ENCODE measurements at regions not wholly inside any gene's neighbourhood (a gene's known extent, or its start where the extent isn't known, plus 50 kb on each side); places are given as distances from the start of the nearest gene placed in this dataset.

GRCh38 chr4:34269613-34270012, 1974.7 kb downstream of the ARAP2 start:
- H3K9me3 Mint-ChIP-seq, result peaks cover 5% of the 10 kb centered on the region
- peak overlapping the region; percentile 26 to 75 (median 45) for H3K27ac Mint-ChIP-seq
- no peaks in the 10 kb centered on the region for H3K27me3 Mint-ChIP-seq (ENCODE audit: low read depth)
- H3K36me3 Mint-ChIP-seq (ENCODE audit: low read depth), result no peaks in the 10 kb centered on the region
- no peak for TF ChIP-seq CTCF (IDR thresholded peaks at IDR 0.05; ENCODE audit: unreplicated experiment in 3 of 3)
- no peaks in the 10 kb centered on the region for H3K4me1 Mint-ChIP-seq
- no peak overlapping the region for H3K4me3 Mint-ChIP-seq

GRCh38 chr4:34271479-34272355, 1972.6 kb downstream of the ARAP2 start:
- no peak overlapping the region for H3K4me3 Mint-ChIP-seq
- no peaks in the 10 kb centered on the region for H3K9me3 Mint-ChIP-seq
- TF ChIP-seq CTCF (IDR thresholded peaks at IDR 0.05; ENCODE audit: unreplicated experiment in 3 of 3), result no peak
- H3K27me3 Mint-ChIP-seq (ENCODE audit: low read depth), result no peaks in the 10 kb centered on the region
- no peaks in the 10 kb centered on the region for H3K36me3 Mint-ChIP-seq (ENCODE audit: low read depth)
- H3K4me1 Mint-ChIP-seq, result no peaks in the 10 kb centered on the region
- H3K27ac Mint-ChIP-seq, result peak overlapping the region in 2 of 3 experiments; percentile 65 to 73

GRCh38 chr4:34279011-34279410, 1965.3 kb downstream of the ARAP2 start:
- Mint-ChIP-seq H3K4me1 (peaks cover 3% of the 10 kb centered on the region), H3K4me3 (no peak overlapping the region), H3K9me3 (peaks cover 10% of the 10 kb centered on the region), H3K27ac (no peak overlapping the region), H3K27me3 (ENCODE audit: low read depth) (no peaks in the 10 kb centered on the region), H3K36me3 (ENCODE audit: low read depth) (no peaks in the 10 kb centered on the region)
- TF ChIP-seq CTCF (IDR thresholded peaks at IDR 0.05; ENCODE audit: unreplicated experiment in 3 of 3), result no peak

GRCh38 chr4:34280131-34280530, 1964.2 kb downstream of the ARAP2 start:
- peaks cover 10% of the 10 kb centered on the region for H3K9me3 Mint-ChIP-seq
- H3K4me1 Mint-ChIP-seq, result peaks cover 3% of the 10 kb centered on the region
- TF ChIP-seq CTCF (IDR thresholded peaks at IDR 0.05; ENCODE audit: unreplicated experiment in 3 of 3), result no peak
- no peak overlapping the region for H3K27ac Mint-ChIP-seq
- no peak overlapping the region for H3K4me3 Mint-ChIP-seq
- H3K27me3 Mint-ChIP-seq (ENCODE audit: low read depth), result no peaks in the 10 kb centered on the region
- H3K36me3 Mint-ChIP-seq (ENCODE audit: low read depth), result no peaks in the 10 kb centered on the region

- H3K9me3 Mint-ChIP-seq, result peaks cover 9% of the 10 kb centered on the region
- TF ChIP-seq CTCF (IDR thresholded peaks at IDR 0.05; ENCODE audit: unreplicated experiment in 3 of 3), result no peak
- H3K4me3 Mint-ChIP-seq, result no peak overlapping the region
- H3K27me3 Mint-ChIP-seq (ENCODE audit: low read depth), result no peaks in the 10 kb centered on the region
- H3K4me1 Mint-ChIP-seq, result peaks cover 3% of the 10 kb centered on the region
- H3K36me3 Mint-ChIP-seq (ENCODE audit: low read depth), result no peaks in the 10 kb centered on the region
- H3K27ac Mint-ChIP-seq, result no peak overlapping the region
These were observed 1962.5 kb downstream of the ARAP2 start for GRCh38 chr4:34281826-34282225.

GRCh38 chr4:34289489-34289888, 1954.8 kb downstream of the ARAP2 start:
- Mint-ChIP-seq H3K4me1 (no peaks in the 10 kb centered on the region), H3K27me3 (ENCODE audit: low read depth) (no peaks in the 10 kb centered on the region), H3K4me3 (no peak overlapping the region), H3K36me3 (ENCODE audit: low read depth) (no peaks in the 10 kb centered on the region), H3K9me3 (no peaks in the 10 kb centered on the region), H3K27ac (no peak overlapping the region)
- TF ChIP-seq CTCF (IDR thresholded peaks at IDR 0.05; ENCODE audit: unreplicated experiment in 3 of 3), result no peak

Data from nephron (organoid).